ENCODE measurements at regions not wholly inside any gene's neighbourhood (a gene's known extent, or its start where the extent isn't known, plus 50 kb on each side); places are given as distances from the start of the nearest gene placed in this dataset.

GRCh38 chr6:76448109-76448508, 375.6 kb upstream of the IMPG1 start:
- DNase-seq: no peak

GRCh38 chr6:76441875-76442274, 369.4 kb upstream of the IMPG1 start:
- DNase-seq: no peak
- in situ Hi-C loops (cut with HindIII; ENCODE audit: low pct_ligation_motif_present, low pct_unique_long_range_greater_than_20kb, low sequenced_read_pairs): no loop called here

More at GRCh38 chr6:76448109-76448508, 375.6 kb upstream of the IMPG1 start:
- in situ Hi-C loops (cut with HindIII; ENCODE audit: low pct_ligation_motif_present, low pct_unique_long_range_greater_than_20kb, low sequenced_read_pairs): no loop called here

- no peak for DNase-seq
- in situ Hi-C loops (cut with HindIII; ENCODE audit: low pct_ligation_motif_present, low pct_unique_long_range_greater_than_20kb, low sequenced_read_pairs): no loop called here
Measured at GRCh38 chr6:76439811-76440210, 367.3 kb upstream of the IMPG1 start.

- in situ Hi-C loops (cut with HindIII; ENCODE audit: low pct_ligation_motif_present, low pct_unique_long_range_greater_than_20kb, low sequenced_read_pairs): no loop called here
- DNase-seq: no peak
Measured at GRCh38 chr6:76438768-76439167, 366.3 kb upstream of the IMPG1 start.

GRCh38 chr6:76435174-76435573, 362.7 kb upstream of the IMPG1 start:
- DNase-seq: no peak
- in situ Hi-C loops (cut with HindIII; ENCODE audit: low pct_ligation_motif_present, low pct_unique_long_range_greater_than_20kb, low sequenced_read_pairs): no loop called here

DNA sequence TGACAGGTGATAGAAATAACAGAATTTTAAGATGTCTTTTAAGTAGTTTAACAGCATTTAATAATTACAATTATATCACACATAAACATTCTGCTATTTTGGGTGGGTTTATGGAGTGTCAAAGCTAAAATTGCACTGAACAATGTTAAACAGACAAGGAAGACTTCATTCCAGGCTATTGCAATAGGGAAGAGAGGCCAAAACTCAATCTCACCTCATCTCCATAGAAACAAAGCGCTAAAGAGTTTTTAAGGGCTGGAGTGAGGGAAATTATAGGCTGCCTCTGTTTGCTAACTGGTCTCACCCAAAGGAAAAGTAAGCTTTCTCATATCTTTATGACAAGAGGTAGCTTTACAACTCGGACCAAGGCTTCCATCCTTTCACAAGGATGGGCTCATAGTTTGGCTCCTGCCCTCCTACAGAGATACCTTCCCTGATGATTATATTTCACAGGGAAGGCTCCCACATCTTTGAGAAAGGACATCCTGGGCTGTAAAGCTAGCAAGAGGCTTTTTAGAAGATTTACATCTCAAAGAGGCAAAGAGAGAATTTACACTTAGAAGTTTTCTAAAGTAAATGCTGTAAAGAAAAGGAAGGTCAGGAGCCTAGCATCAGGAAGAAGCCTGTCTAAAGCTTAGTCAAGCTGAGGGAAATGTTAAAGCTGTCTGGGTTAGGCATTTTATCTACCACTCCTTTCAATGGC, 350.2 kb upstream of the IMPG1 start:
- no peak for DNase-seq
- in situ Hi-C loops (cut with HindIII; ENCODE audit: low pct_ligation_motif_present, low pct_unique_long_range_greater_than_20kb, low sequenced_read_pairs): no loop called here

- in situ Hi-C loops (cut with HindIII; ENCODE audit: low pct_ligation_motif_present, low pct_unique_long_range_greater_than_20kb, low sequenced_read_pairs): no loop called here
- DNase-seq: no peak
Measured at GRCh38 chr6:76420094-76420493, 347.6 kb upstream of the IMPG1 start.

DNA sequence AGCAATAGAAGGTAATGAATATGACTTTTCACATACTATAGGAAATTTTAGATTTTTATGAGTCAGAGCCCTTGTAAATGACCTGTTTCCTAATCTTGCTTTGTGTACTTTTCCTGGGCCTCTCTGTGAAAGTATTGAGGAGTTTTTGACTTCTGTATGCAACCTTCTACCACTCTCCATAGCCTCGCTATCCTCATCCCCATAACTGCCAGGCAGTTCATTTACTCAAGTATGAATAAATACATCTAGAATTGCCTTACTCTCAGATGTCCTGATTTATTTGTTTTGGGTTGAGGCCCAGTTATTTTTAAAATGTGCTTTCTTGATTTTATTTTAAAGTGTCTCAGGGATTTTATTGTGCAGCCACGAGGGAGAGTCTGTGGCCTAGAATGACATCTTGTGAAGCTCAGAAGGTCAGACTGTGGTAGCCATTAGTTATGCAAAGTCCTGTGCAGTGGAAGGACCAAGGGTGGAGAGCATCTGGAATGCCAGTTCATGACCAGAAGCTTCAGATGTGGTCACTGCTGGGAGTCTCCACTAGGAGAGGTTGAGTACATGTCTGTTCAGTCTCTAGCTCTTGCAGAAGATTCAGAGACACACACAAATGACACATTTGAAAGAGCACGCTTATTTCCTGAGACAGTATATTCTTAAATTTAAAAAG, 346.2 kb upstream of the IMPG1 start:
- no peak for DNase-seq
- in situ Hi-C loops (cut with HindIII; ENCODE audit: low pct_ligation_motif_present, low pct_unique_long_range_greater_than_20kb, low sequenced_read_pairs): no loop called here

DNA sequence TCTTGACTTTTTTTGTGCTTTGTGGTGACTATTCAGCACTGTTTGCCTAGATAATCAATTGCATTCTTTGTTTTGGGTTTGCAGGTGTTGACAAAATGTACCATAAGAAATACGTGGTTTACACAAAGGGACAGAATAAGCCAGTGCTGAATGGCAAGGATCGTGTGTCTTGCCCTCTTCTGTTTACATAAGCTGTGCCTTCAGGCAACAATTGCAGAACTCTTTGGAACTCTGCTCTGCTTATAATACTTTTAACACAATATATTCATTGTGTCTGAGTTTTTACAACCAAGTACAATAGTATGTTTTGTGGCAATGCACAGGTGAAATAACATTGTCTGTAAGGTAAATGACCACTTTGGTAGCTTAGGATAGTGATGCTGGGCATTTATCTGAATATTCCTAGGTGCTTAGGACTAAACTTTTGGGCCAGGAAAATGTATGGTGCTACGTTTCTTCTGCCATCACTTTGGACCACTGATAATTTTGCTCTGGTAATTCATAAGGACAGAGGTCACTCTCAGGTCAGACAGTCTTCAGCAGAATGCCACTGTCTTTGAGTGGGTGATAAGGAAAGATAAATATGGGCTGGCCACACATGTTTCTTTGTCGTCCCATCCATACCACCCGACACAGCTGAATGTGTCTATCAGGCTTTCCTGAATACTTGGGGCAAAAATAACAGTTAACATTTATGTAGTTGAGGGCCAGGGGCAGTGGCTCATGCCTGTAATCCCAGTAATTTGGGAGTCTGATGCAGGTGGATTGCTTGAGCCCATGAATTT, 344.6 kb upstream of the IMPG1 start:
- in situ Hi-C loops (cut with HindIII; ENCODE audit: low pct_ligation_motif_present, low pct_unique_long_range_greater_than_20kb, low sequenced_read_pairs): no loop called here
- no peak for DNase-seq

DNA sequence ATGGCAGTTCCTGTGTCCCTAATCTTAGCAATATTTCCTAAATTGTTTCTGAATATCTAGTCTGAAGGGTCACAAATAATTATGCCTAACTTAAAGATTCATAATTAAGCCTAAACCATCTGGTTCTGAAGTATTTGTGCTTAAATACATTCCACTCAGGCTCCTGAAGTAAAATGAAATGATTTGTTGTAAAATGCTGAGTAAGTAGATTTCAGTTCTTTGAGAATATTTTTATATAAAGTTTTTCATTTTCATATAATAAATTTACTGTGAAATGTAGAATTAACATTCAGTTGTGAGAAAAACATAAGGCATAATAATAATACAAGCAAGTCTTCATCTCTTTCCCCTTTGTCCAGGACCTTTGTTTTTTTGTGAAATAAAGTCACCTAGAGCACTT, 330.6 kb upstream of the IMPG1 start:
- in situ Hi-C loops (cut with HindIII; ENCODE audit: low pct_ligation_motif_present, low pct_unique_long_range_greater_than_20kb, low sequenced_read_pairs): no loop called here
- no peak for DNase-seq

GRCh38 chr6:76397966-76398365, 325.5 kb upstream of the IMPG1 start:
- no peak for DNase-seq

DNA sequence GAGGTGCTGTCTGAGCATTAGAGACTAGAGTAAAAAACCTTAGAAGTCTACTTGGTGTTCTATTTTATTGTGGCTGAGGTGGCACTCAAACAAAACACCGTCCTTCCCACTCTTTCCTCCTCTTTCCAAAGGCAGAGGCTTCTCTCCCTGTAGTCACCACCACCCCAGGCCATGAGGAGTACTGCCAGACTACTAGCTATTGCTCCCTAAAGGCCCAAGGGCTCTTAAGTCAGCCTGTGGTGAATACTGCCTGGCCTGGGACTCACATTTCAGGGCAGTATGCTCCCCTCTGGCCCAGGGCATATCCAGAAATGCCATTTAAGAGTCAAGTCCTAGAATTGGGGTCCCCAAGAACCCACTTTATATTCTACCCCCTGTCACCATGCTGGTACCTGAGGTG, 309.7 kb upstream of the IMPG1 start:
- in situ Hi-C loops (cut with HindIII; ENCODE audit: low pct_ligation_motif_present, low pct_unique_long_range_greater_than_20kb, low sequenced_read_pairs): no loop called here
- no peak for DNase-seq

More at GRCh38 chr6:76397966-76398365, 325.5 kb upstream of the IMPG1 start:
- in situ Hi-C loops (cut with HindIII; ENCODE audit: low pct_ligation_motif_present, low pct_unique_long_range_greater_than_20kb, low sequenced_read_pairs): no loop called here

GRCh38 chr6:76381612-76382011, 309.1 kb upstream of the IMPG1 start:
- no peak for DNase-seq
- in situ Hi-C loops (cut with HindIII; ENCODE audit: low pct_ligation_motif_present, low pct_unique_long_range_greater_than_20kb, low sequenced_read_pairs): no loop called here

DNA sequence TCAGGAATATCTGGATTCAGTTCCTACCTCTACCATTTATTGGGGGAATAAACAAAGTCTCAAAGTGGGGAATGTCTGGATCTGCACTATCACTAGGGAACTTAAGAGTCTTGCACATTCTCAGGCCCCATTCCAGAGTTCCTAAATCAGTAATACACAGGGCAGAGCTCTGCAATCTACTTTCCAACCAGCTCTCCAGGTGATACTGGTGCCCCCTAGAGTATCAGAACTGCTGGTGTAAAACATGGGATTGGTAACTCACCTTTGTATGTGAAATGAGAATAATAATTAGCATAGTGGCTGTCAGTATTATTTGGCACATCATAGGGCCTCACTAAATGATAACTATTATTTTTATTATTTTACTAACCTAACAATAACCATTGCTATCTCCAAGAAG, 278.8 kb upstream of the IMPG1 start:
- DNase-seq: peak; percentile 31
- in situ Hi-C loops (cut with HindIII; ENCODE audit: low pct_ligation_motif_present, low pct_unique_long_range_greater_than_20kb, low sequenced_read_pairs): no loop called here

GRCh38 chr6:76347539-76347938, 275.1 kb upstream of the IMPG1 start:
- DNase-seq: no peak
- in situ Hi-C loops (cut with HindIII; ENCODE audit: low pct_ligation_motif_present, low pct_unique_long_range_greater_than_20kb, low sequenced_read_pairs): no loop called here

DNA sequence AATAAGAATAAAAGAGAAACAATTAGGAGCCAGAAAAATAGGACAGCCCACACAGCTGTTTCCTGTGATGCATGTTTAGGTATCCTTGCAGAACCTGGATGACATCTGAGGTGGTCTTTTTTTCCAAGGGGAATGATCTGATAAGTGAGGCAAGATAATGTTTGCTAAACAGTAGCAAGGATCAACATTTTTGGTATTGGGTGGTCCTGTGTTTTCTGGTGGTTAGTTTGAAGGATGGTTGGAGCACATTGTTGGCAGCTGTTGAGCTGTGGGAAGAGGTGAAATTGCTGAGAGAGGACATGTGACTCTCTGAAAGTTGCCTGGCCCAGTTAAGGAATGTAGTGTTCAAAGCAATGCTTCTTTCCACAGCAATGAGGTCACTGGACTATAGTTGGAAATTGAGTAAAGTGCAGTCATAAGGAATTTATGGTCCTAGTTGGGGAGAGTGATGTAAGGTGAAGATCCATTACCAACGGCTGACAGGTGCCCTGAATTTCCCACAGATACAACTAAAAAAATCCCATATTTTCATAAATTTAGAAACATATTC, 270.2 kb upstream of the IMPG1 start:
- in situ Hi-C loops (cut with HindIII; ENCODE audit: low pct_ligation_motif_present, low pct_unique_long_range_greater_than_20kb, low sequenced_read_pairs): no loop called here

GRCh38 chr6:76330031-76330430, 257.6 kb upstream of the IMPG1 start:
- no peak for DNase-seq
- in situ Hi-C loops (cut with HindIII; ENCODE audit: low pct_ligation_motif_present, low pct_unique_long_range_greater_than_20kb, low sequenced_read_pairs): no loop called here

More for the DNA sequence above, 270.2 kb upstream of the IMPG1 start:
- DNase-seq: no peak

DNA sequence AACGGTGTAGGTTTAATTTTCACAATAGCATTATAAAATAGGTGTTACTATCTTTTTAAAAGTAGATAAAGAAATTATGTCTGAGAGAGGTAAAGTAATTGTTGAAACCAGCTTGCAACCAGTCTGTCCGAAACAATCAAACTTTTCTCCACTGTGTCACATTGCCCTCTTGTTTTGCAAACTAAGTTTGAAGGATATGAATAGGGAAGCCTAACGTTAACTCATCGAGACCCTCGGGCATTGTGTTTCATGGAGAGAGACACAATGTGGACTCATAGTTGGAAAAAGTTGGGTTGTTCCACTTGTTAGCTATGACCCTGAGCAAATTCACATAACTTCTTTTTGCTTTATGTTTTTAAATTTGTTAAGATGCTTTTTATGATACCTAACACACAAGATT, 254.4 kb upstream of the IMPG1 start:
- no peak for DNase-seq
- in situ Hi-C loops (cut with HindIII; ENCODE audit: low pct_ligation_motif_present, low pct_unique_long_range_greater_than_20kb, low sequenced_read_pairs): no loop called here
